SK-N-SH (cell line): ENCODE measurements at regions not wholly inside any gene's neighbourhood (a gene's known extent, or its start where the extent isn't known, plus 50 kb on each side); places are given as distances from the start of the nearest gene placed in this dataset.

Experiments used
- CTCF ChIA-PET: fragments of 300-600, 350-600 bp; formaldehyde crosslinking; extraction: SDS; loops from one replicate; lab custom pipeline; 2021; lab: Yijun Ruan, JAX
- POLR2A ChIA-PET: fragments of 350-600 bp; sonication (Branson Sonifier 250); formaldehyde crosslinking; extraction: SDS; loops from one replicate; lab custom pipeline; 2020; ENCODE audit warnings: antibody characterized with exemption, inconsistent platforms; lab: Yijun Ruan, JAX
- DNase-seq: peaks from one replicate; pipeline ENCODE4 v3.0.0; 2012
- H2AFZ ChIP-seq: fragments of 200-600 bp; sonication (generic); 2 replicates; pipeline ENCODE4 v1.8.1; 2016; ENCODE audit warnings: antibody characterized with exemption, mild to moderate bottlenecking, low read depth
- H3F3A ChIP-seq: fragments of 200-600 bp; sonication (generic); replicated peaks from 2 replicates; pipeline ENCODE3; 2016; ENCODE audit warnings: antibody characterized with exemption, mild to moderate bottlenecking; ENCODE audit not compliant: insufficient read depth
- H3K27ac ChIP-seq, 2 experiments: fragments of 200-500 bp in 1 of 2; fragments of 200-600 bp in 1 of 2; sonication (Bioruptor generic) in 1 of 2; sonication (generic), shearing (Covaris generic) in 1 of 2; 2 replicates each; pipeline versions ENCODE4 v1.5.1 to v1.6.1; 2014 to 2016; ENCODE audit warnings: low read depth in 2 of 2, inconsistent platforms in 1 of 2, low read length in 1 of 2, mild to moderate bottlenecking in 1 of 2, mixed read lengths in 1 of 2
- H3K27me3 ChIP-seq: fragments of 200-600 bp; sonication (generic), shearing (Covaris generic); 2 replicates; pipeline ENCODE4 v1.6.1; 2016; ENCODE audit warnings: mixed run types; ENCODE audit not compliant: insufficient read depth
- H3K36me3 ChIP-seq, 2 experiments: fragments of 200-500 bp in 1 of 2; fragments of 200-600 bp in 1 of 2; sonication (Bioruptor generic) in 1 of 2; sonication (generic) in 1 of 2; replicated peaks in 1 of 2; 2 replicates each; pipeline versions ENCODE3 to v1.5.1; 2014 to 2016; ENCODE audit warnings: low read length in 1 of 2, mild to moderate bottlenecking in 1 of 2; ENCODE audit not compliant: insufficient read depth in 2 of 2, control insufficient read depth in 1 of 2
- H3K4me1 ChIP-seq, 2 experiments: fragments of 200-500 bp in 1 of 2; fragments of 200-600 bp in 1 of 2; sonication (Bioruptor generic) in 1 of 2; sonication (generic), shearing (Covaris generic) in 1 of 2; 2 replicates each; pipeline versions ENCODE4 v1.5.1 to v1.6.1; 2014 to 2016; ENCODE audit warnings: low read depth in 1 of 2, low read length in 1 of 2, mixed run types in 1 of 2; ENCODE audit not compliant: insufficient read depth in 2 of 2, control insufficient read depth in 1 of 2
- H3K4me2 ChIP-seq: fragments of 200-600 bp; sonication (generic), shearing (Covaris generic); 2 replicates; pipeline ENCODE4 v1.6.1; 2017; ENCODE audit warnings: mixed run types
- H3K4me3 ChIP-seq, 2 experiments: fragments of 200-500 bp in 1 of 2; fragments of 200-600 bp in 1 of 2; sonication (Bioruptor generic) in 1 of 2; sonication (generic), shearing (Covaris generic) in 1 of 2; 2 replicates each; pipeline versions ENCODE4 v1.5.1 to v1.8.1; 2014 to 2016; ENCODE audit warnings: low read depth in 2 of 2, inconsistent platforms in 1 of 2, low read length in 1 of 2, mild to moderate bottlenecking in 1 of 2, mixed read lengths in 1 of 2, moderate library complexity in 1 of 2
- H3K79me2 ChIP-seq: fragments of 200-600 bp; sonication (generic); 2 replicates; pipeline ENCODE4 v1.8.1; 2017; ENCODE audit warnings: mild to moderate bottlenecking; ENCODE audit not compliant: insufficient read depth
- H3K9ac ChIP-seq: fragments of 200-600 bp; sonication (generic); 2 replicates; pipeline ENCODE4 v1.6.1; 2017; ENCODE audit warnings: mixed run types
- H3K9me2 ChIP-seq: fragments of 200-600 bp; sonication (generic); 2 replicates; pipeline ENCODE4 v1.6.1; 2017; ENCODE audit warnings: mixed run types
- H3K9me3 ChIP-seq: fragments of 200-600 bp; sonication (generic); 2 replicates; pipeline ENCODE4 v1.6.1; 2017; ENCODE audit warnings: mixed run types, mild to moderate bottlenecking, moderate library complexity
- H4K20me1 ChIP-seq: fragments of 200-600 bp; sonication (generic); 2 replicates; pipeline ENCODE4 v1.6.1; 2017; ENCODE audit warnings: mild to moderate bottlenecking, mixed run types; ENCODE audit not compliant: insufficient read depth
- ELF1 ChIP-seq: IDR thresholded peaks from 2 replicates; pipeline ENCODE4 v1.4.0; 2012
- EP300 ChIP-seq, 2 experiments: IDR thresholded peaks; 2 replicates each; pipeline versions ENCODE4 v1.4.0 to v1.6.1; 2012; ENCODE audit warnings: borderline replicate concordance in 1 of 2, low read depth in 1 of 2, low read length in 1 of 2
- GABPA ChIP-seq: IDR thresholded peaks from 2 replicates; pipeline ENCODE4 v1.4.0; 2012; ENCODE audit warnings: low read depth, mild to moderate bottlenecking
- MAX ChIP-seq: IDR thresholded peaks from 2 replicates; pipeline ENCODE4 v1.4.0; 2012; ENCODE audit warnings: low read depth
- MXI1 ChIP-seq: IDR thresholded peaks from 2 replicates; pipeline ENCODE4 v1.6.1; 2012; ENCODE audit warnings: mild to moderate bottlenecking, low read depth, low read length, improper control_type of control experiment
- NFIC ChIP-seq: IDR thresholded peaks from 2 replicates; pipeline ENCODE4 v1.4.0; 2012; ENCODE audit warnings: borderline replicate concordance
- RCOR1 ChIP-seq: fragments of 150-350 bp; IDR thresholded peaks from 2 replicates; pipeline ENCODE4 v1.6.1; 2017; ENCODE audit warnings: antibody characterized with exemption, low read length
- REST ChIP-seq: IDR thresholded peaks from 2 replicates; pipeline ENCODE4 v1.6.1; 2012; ENCODE audit warnings: mild to moderate bottlenecking, low read depth, low read length, moderate library complexity
- RFX5 ChIP-seq: IDR thresholded peaks from 2 replicates; pipeline ENCODE4 v1.6.1; 2012; ENCODE audit warnings: mild to moderate bottlenecking, improper control_type of control experiment, low read length
- RXRA ChIP-seq: IDR thresholded peaks from 2 replicates; pipeline ENCODE4 v1.4.0; 2012; ENCODE audit warnings: low read depth, mild to moderate bottlenecking, borderline replicate concordance
- SMC3 ChIP-seq: IDR thresholded peaks from 2 replicates; pipeline ENCODE4 v1.6.1; 2012; ENCODE audit warnings: low read depth, low read length, improper control_type of control experiment
- TEAD4 ChIP-seq: IDR thresholded peaks from 2 replicates; pipeline ENCODE4 v1.4.0; 2012; ENCODE audit warnings: mild to moderate bottlenecking, borderline replicate concordance; ENCODE audit not compliant: insufficient read depth
- USF1 ChIP-seq: IDR thresholded peaks from 2 replicates; pipeline ENCODE4 v1.4.0; 2012; ENCODE audit warnings: low read depth, borderline replicate concordance
- USF2 ChIP-seq: fragments of 150-350 bp; IDR thresholded peaks from 2 replicates; pipeline ENCODE4 v1.6.1; 2017; ENCODE audit warnings: antibody characterized with exemption, low read length, low read depth, borderline replicate concordance
- WGBS: methylation state at CpG from one replicate; pipeline ENCODE4 v1.1.6; 2017; ENCODE audit warnings: low lambda C conversion rate; 5-methylcytosine and 5-hydroxymethylcytosine counted together

GRCh38 chr5:165196961-165197360 lies 1691.5 kb downstream of the MAT2B start:
- no peak for DNase-seq
- no peak overlapping the region for H2AFZ ChIP-seq
- no peaks in the 10 kb centered on the region for H3F3A ChIP-seq
- no peak for TF ChIP-seq TEAD4
- TF ChIP-seq RCOR1, result no peak
- TF ChIP-seq RFX5, result no peak
- no peak for TF ChIP-seq SMC3
- TF ChIP-seq USF2, result no peak
- TF ChIP-seq GABPA, result no peak
- TF ChIP-seq MAX, result no peak
- no peak for TF ChIP-seq RXRA
- TF ChIP-seq NFIC, result no peak
- TF ChIP-seq ELF1, result no peak
- no peak for TF ChIP-seq EP300 (IDR thresholded peaks at IDR 0.05; ENCODE audit: borderline replicate concordance in 1 of 2, low read depth in 1 of 2, low read length in 1 of 2)
- no peak for TF ChIP-seq USF1
- no peak for TF ChIP-seq MXI1
- no peak for TF ChIP-seq REST
- ChIA-PET POLR2A (no interaction called here), CTCF (interaction anchor here (1.2 kb wide), 1 partner anchor 13 kb away, joined by 3 read pairs; no protein-coding TSS in a partner anchor)
- no peaks in the 10 kb centered on the region for H3K36me3 ChIP-seq
- no peak overlapping the region for H3K4me2 ChIP-seq
- H3K4me3 ChIP-seq, result no peak overlapping the region
- no peaks in the 10 kb centered on the region for H3K27me3 ChIP-seq
- H3K79me2 ChIP-seq, result no peaks in the 10 kb centered on the region
- no peaks in the 10 kb centered on the region; the same call in 1 of the 2 replicates for H3K9me2 ChIP-seq
- H3K27ac ChIP-seq, result no peak overlapping the region
- peaks cover 0 to 3% of the 10 kb centered on the region in 2 experiments; a peak in 1 of 4 replicates for H3K4me1 ChIP-seq
- H3K9me3 ChIP-seq, result no peaks in the 10 kb centered on the region
- H4K20me1 ChIP-seq, result no peaks in the 10 kb centered on the region
- H3K9ac ChIP-seq, result no peak overlapping the region
- 47% methylated on average over 3 of the region's 3 CpGs for WGBS
